HL-60 (cell line): ENCODE measurements at regions not wholly inside any gene's neighbourhood (a gene's known extent, or its start where the extent isn't known, plus 50 kb on each side); places are given as distances from the start of the nearest gene placed in this dataset.

Source experiments
- DNase-seq, 2 experiments: peaks; one replicate each; pipeline ENCODE4 v3.0.0-alpha.2; 2010 to 2020; ENCODE audit warnings: low read depth in 1 of 2, low spot score in 1 of 2
- H3K27ac ChIP-seq: fragments of 250-450 bp; sonication (Bioruptor Pico); replicated peaks from 2 replicates; pipeline ENCODE4 v1.5.1; 2020; ENCODE audit warnings: mild to moderate bottlenecking, moderate library complexity
- H3K27me3 ChIP-seq: fragments of 250-450 bp; sonication (Bioruptor Pico); 2 replicates; pipeline ENCODE4 v1.5.1; 2021; ENCODE audit warnings: mild to moderate bottlenecking, moderate library complexity; ENCODE audit not compliant: insufficient read depth, poor library complexity, severe bottlenecking
- H3K4me3 ChIP-seq: replicated peaks from 2 replicates; pipeline ENCODE4 v1.5.1; 2011; ENCODE audit warnings: mild to moderate bottlenecking, control low read depth, low read length; ENCODE audit not compliant: insufficient read depth
- CTCF ChIP-seq: IDR thresholded peaks from one replicate; pipeline ENCODE4 v1.5.1; 2011; ENCODE audit warnings: low read length, control low read depth, inconsistent platforms; ENCODE audit not compliant: insufficient read depth
- GABPA ChIP-seq: IDR thresholded peaks from 2 replicates; pipeline ENCODE4 v1.6.1; 2012; ENCODE audit warnings: low read depth
- POLR2AphosphoS5 ChIP-seq: IDR thresholded peaks from 2 replicates; pipeline ENCODE4 v1.6.1; 2012; ENCODE audit warnings: low read depth
- REST ChIP-seq: IDR thresholded peaks from 2 replicates; pipeline ENCODE4 v1.6.1; 2012; ENCODE audit warnings: low read depth; ENCODE audit not compliant: insufficient replicate concordance
- SPI1 ChIP-seq: IDR thresholded peaks from 2 replicates; pipeline ENCODE4 v1.6.1; 2012; ENCODE audit warnings: low read depth, mild to moderate bottlenecking, borderline replicate concordance

- TF ChIP-seq POLR2AphosphoS5 (no peak), REST (no peak), GABPA (no peak), CTCF (no peak), SPI1 (no peak)
- Histone ChIP-seq H3K4me3 (no peak overlapping the region), H3K27me3 (no peaks in the 10 kb centered on the region), H3K27ac (no peak overlapping the region)
- no peak for DNase-seq
Measured at GRCh38 chr11:110795112-110795624, 82.9 kb upstream of the ARHGAP20 start.

GRCh38 chr11:110793556-110793955 lies 81.3 kb upstream of the ARHGAP20 start:
- no peak for DNase-seq
- Histone ChIP-seq H3K27ac (no peak overlapping the region), H3K4me3 (no peak overlapping the region), H3K27me3 (no peaks in the 10 kb centered on the region)
- TF ChIP-seq POLR2AphosphoS5 (no peak), GABPA (no peak), SPI1 (no peak), CTCF (no peak), REST (no peak)

- no peak for DNase-seq
- Histone ChIP-seq H3K4me3 (no peak overlapping the region), H3K27me3 (no peaks in the 10 kb centered on the region), H3K27ac (no peak overlapping the region)
- TF ChIP-seq GABPA (no peak), SPI1 (no peak), REST (no peak), CTCF (no peak), POLR2AphosphoS5 (no peak)
Measured at GRCh38 chr11:110791621-110792020, 79.4 kb upstream of the ARHGAP20 start.
